Endothelial cell of umbilical vein (primary cell): ENCODE measurements at regions not wholly inside any gene's neighbourhood (a gene's known extent, or its start where the extent isn't known, plus 50 kb on each side); places are given as distances from the start of the nearest gene placed in this dataset.

ENCODE experiments used
- BruUV-seq: library from RNA; stranded (reverse); fragments of 400-500 nt; replicated peaks from 2 replicates; lab custom pipeline; 2021; lab: Mats Ljungman, UMichigan
- CTCF ChIA-PET: fragments of 300-600, 350-600 bp; sonication (Branson Sonifier 250); formaldehyde crosslinking; loops from one replicate; lab custom pipeline; 2021; ENCODE audit warnings: antibody characterized with exemption, inconsistent platforms; lab: Charles Lee
- POLR2A ChIA-PET: fragments of 300-600, 350-600 bp; sonication (Branson Sonifier 250); formaldehyde crosslinking; loops from one replicate; lab custom pipeline; 2021; ENCODE audit warnings: antibody characterized with exemption, inconsistent platforms; lab: Charles Lee
- DNase-seq: peaks from one replicate; pipeline ENCODE4 v3.0.0-alpha.2; 2011; ENCODE audit warnings: low read depth, low spot score
- FAIRE-seq: peaks from 2 replicates; lab custom pipeline; 2011; peaks lifted over from hg19 to GRCh38; lab: Jason Lieb, UNC
- H2AFZ ChIP-seq: 2 replicates; pipeline ENCODE4 v1.6.0; 2012; ENCODE audit warnings: low read depth, low read length, control low read depth, inconsistent platforms
- H3K27ac ChIP-seq: 2 replicates; pipeline ENCODE4 v1.5.1; 2011; ENCODE audit warnings: low read depth, mild to moderate bottlenecking, control low read depth, low read length, moderate library complexity; ENCODE audit not compliant: insufficient read depth
- H3K27me3 ChIP-seq, 2 experiments: 2 replicates each; pipeline versions ENCODE4 v1.6.0 to v1.6.1; 2011; ENCODE audit warnings: low read length in 2 of 2, mixed read lengths in 1 of 2; ENCODE audit not compliant: control insufficient read depth in 2 of 2, insufficient read depth in 2 of 2
- H3K36me3 ChIP-seq, 2 experiments: 2 replicates in 1 of 2; 3 replicates in 1 of 2; pipeline ENCODE4 v1.5.1; 2011; ENCODE audit warnings: low read length in 2 of 2, mild to moderate bottlenecking in 1 of 2, moderate library complexity in 1 of 2; ENCODE audit not compliant: control insufficient read depth in 2 of 2, insufficient read depth in 2 of 2; ENCODE audit errors: extremely low read depth in 1 of 2
- H3K4me1 ChIP-seq: 3 replicates; pipeline ENCODE4 v1.5.1; 2011; ENCODE audit warnings: mild to moderate bottlenecking, low read length; ENCODE audit not compliant: control insufficient read depth, insufficient read depth; ENCODE audit errors: extremely low read depth
- H3K4me2 ChIP-seq: 2 replicates; pipeline ENCODE4 v1.6.1; 2011; ENCODE audit warnings: low read length, control low read depth, mixed read lengths; ENCODE audit not compliant: insufficient read depth
- H3K4me3 ChIP-seq, 3 experiments: fragments of 200-600 bp in 1 of 3; sonication (generic), shearing (Covaris generic) in 1 of 3; replicated peaks in 1 of 3; 2 replicates each; pipeline ENCODE4 v1.5.1; 2011 to 2016; ENCODE audit warnings: control low read depth in 3 of 3, low read length in 3 of 3, mild to moderate bottlenecking in 2 of 3, inconsistent platforms in 1 of 3, low read depth in 1 of 3, moderate library complexity in 1 of 3; ENCODE audit not compliant: insufficient read depth in 1 of 3
- H3K79me2 ChIP-seq: 2 replicates; pipeline ENCODE4 v1.6.0; 2012; ENCODE audit warnings: low read length, inconsistent platforms; ENCODE audit not compliant: control insufficient read depth, insufficient read depth
- H3K9ac ChIP-seq: replicated peaks from 2 replicates; pipeline ENCODE3; 2011; ENCODE audit warnings: low read length, control low read depth; ENCODE audit not compliant: insufficient read depth; ENCODE audit errors: extremely low read depth
- H3K9me1 ChIP-seq: replicated peaks from 3 replicates; pipeline ENCODE4 v1.6.0; 2011; ENCODE audit warnings: mild to moderate bottlenecking, low read length; ENCODE audit not compliant: control insufficient read depth, insufficient read depth; ENCODE audit errors: extremely low read depth
- H3K9me3 ChIP-seq: replicated peaks from 2 replicates; pipeline ENCODE4 v1.5.1; 2012; ENCODE audit warnings: low read length, inconsistent platforms; ENCODE audit not compliant: control insufficient read depth, insufficient read depth
- H4K20me1 ChIP-seq: replicated peaks from 2 replicates; pipeline ENCODE3; 2011; ENCODE audit warnings: mild to moderate bottlenecking, low read length; ENCODE audit not compliant: control insufficient read depth, insufficient read depth; ENCODE audit errors: extremely low read depth
- CTCF ChIP-seq, 2 donors: IDR thresholded peaks; 1 replicate in 1 of 2; 2 replicates in 1 of 2; pipeline ENCODE4 v1.5.1; 2011; ENCODE audit warnings: low read length in 2 of 2, mild to moderate bottlenecking in 2 of 2, moderate library complexity in 2 of 2, control low read depth in 1 of 2, inconsistent platforms in 1 of 2, low read depth in 1 of 2; ENCODE audit not compliant: insufficient read depth in 1 of 2; ENCODE audit errors: extremely low read depth in 1 of 2
- EZH2 ChIP-seq: IDR thresholded peaks from 2 replicates; pipeline ENCODE4 v1.6.1; 2012; ENCODE audit warnings: borderline replicate concordance, low read depth, mild to moderate bottlenecking, moderate library complexity, low read length, inconsistent platforms; ENCODE audit not compliant: severe bottlenecking
- FOS ChIP-seq: IDR thresholded peaks from 2 replicates; pipeline ENCODE4 v1.6.1; 2011; ENCODE audit warnings: mild to moderate bottlenecking, low read length, moderate library complexity, borderline replicate concordance; ENCODE audit not compliant: insufficient read depth
- GATA2 ChIP-seq: IDR thresholded peaks from 2 replicates; pipeline ENCODE4 v1.7.0; 2011; ENCODE audit warnings: low read depth, mild to moderate bottlenecking, moderate library complexity, mixed read lengths, low read length; ENCODE audit not compliant: insufficient read length, insufficient read depth
- JUN ChIP-seq: IDR thresholded peaks from 2 replicates; pipeline ENCODE4 v1.6.1; 2011; ENCODE audit warnings: borderline replicate concordance, low read depth; ENCODE audit not compliant: insufficient read length, insufficient read depth
- MAX ChIP-seq: IDR thresholded peaks from 2 replicates; pipeline ENCODE4 v1.6.1; 2011; ENCODE audit not compliant: insufficient read depth, insufficient read length
- MYC ChIP-seq: IDR thresholded peaks from one replicate; pipeline ENCODE4 v1.6.1; 2011; ENCODE audit warnings: mild to moderate bottlenecking, low read depth, low read length
- POLR2A ChIP-seq: IDR thresholded peaks from 2 replicates; pipeline ENCODE4 v1.6.1; 2012; ENCODE audit warnings: low read depth, mild to moderate bottlenecking, control low read depth, low read length
- POLR2AphosphoS5 ChIP-seq: IDR thresholded peaks from 2 replicates; pipeline ENCODE4 v1.6.1; 2012; ENCODE audit warnings: low read depth, mild to moderate bottlenecking, control low read depth, low read length, moderate library complexity; ENCODE audit not compliant: insufficient read depth
- dilution Hi-C: fragments of 300-500 bp; cut with MboI; formaldehyde crosslinking; loops from one replicate; pipeline ENCODE4 v1.15.0; 2019; ENCODE audit warnings: low sequenced_read_pairs; ENCODE audit not compliant: extremely low pct_ligation_motif_present
- intact Hi-C: fragments of 100-400 bp; cut with micrococcal nuclease; formaldehyde crosslinking; loops from one replicate; pipeline ENCODE4 v1.10.0; 2022

DNA sequence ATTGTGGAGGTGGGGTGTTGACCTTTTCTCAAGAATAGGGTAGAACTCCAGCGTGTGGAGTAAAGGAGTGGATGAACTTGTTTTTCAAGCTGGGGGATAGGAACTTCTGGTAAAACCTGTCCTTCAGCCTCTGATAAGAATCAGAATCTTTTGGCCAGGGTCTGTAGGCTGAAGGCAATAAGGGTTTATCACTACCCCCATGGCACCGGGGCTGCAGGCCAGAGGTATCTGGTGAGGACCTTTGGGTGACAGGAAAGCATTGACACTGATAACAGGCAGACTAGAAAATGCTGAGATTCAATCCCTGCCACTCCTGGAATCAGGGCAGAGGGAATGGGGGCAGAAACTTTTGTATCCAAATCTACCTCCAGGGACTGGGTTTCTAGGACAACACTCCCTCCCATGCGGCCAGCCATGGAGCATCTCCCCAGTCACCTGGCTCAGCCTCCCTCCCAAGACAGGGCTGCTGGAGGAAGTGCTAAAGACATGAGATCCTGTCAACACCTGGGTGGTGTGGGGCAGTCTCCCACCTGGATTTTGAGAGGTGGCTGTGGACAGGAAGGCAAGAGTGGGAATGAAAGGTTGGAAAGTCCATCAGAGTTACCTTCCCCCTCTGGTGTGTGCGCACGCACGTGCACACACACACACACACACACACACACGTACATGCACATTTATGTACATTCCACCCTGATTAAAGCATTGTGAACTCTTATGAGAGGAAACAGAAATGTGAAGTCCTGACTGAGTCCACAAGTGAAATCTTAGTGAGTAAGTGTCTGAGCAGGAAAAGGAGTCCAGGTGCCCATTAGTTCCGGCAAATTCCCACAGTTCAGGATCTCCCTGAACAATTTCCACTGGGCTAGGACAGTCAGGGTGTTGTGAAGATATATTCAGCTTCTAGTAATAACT is 53.1 kb upstream of the MARCHF10 start:
- FAIRE-seq (no peak), DNase-seq (no peak)
- Histone ChIP-seq H3K4me2 (no peak overlapping the region), H3K9me1 (no peaks in the 10 kb centered on the region), H3K27ac (no peak overlapping the region), H4K20me1 (no peaks in the 10 kb centered on the region), H3K27me3 (peaks cover 4 to 5% of the 10 kb centered on the region in 2 experiments), H2AFZ (no peak overlapping the region), H3K4me1 (no peaks in the 10 kb centered on the region), H3K79me2 (no peaks in the 10 kb centered on the region), H3K9me3 (no peaks in the 10 kb centered on the region), H3K36me3 (no peaks in the 10 kb centered on the region), H3K9ac (no peak overlapping the region), H3K4me3 (no peak overlapping the region)
- ChIA-PET POLR2A (no interaction called here), CTCF (no interaction called here)
- TF ChIP-seq JUN (no peak), POLR2AphosphoS5 (no peak), EZH2 (no peak), MYC (no peak), CTCF (IDR thresholded peaks at IDR 0.05; ENCODE audit: extremely low read depth in 1 of 2, insufficient read depth in 1 of 2, low read depth in 1 of 2, low read length in 2 of 2) (no peak), FOS (no peak), POLR2A (no peak), MAX (no peak), GATA2 (no peak)
- dilution Hi-C loops (no loop called here), intact Hi-C loops (no loop called here)
- BruUV-seq: no TSS peak
